ENCODE measurements at regions not wholly inside any gene's neighbourhood (a gene's known extent, or its start where the extent isn't known, plus 50 kb on each side); places are given as distances from the start of the nearest gene placed in this dataset.

- no peaks in the 10 kb centered on the region for H3K9me3 Mint-ChIP-seq
- DNase-seq (no peak), ATAC-seq (no peak)
- no peak overlapping the region for H3K27ac Mint-ChIP-seq
- intact Hi-C loops (cut with micrococcal nuclease): no loop called here
- ChIA-PET CTCF (interaction anchor here (1.2 to 2.1 kb wide), 4 partner anchors 25 to 120 kb away, joined by 3 to 9 read pairs (median 6); no protein-coding TSS in a partner anchor), POLR2A (no interaction called here)
- no peak overlapping the region for H3K4me3 Mint-ChIP-seq
- no peaks in the 10 kb centered on the region for H3K4me1 Mint-ChIP-seq (ENCODE audit: low read depth)
- no peaks in the 10 kb centered on the region for H3K27me3 Mint-ChIP-seq
- no peak for TF ChIP-seq CTCF (IDR thresholded peaks at IDR 0.05)
- H3K36me3 Mint-ChIP-seq (ENCODE audit: low read depth): no peaks in the 10 kb centered on the region
Measured at GRCh38 chr11:10908215-10908951, 50.5 kb upstream of the ZBED5 start.

Data from activated CD8-positive, alpha-beta T cell treated with anti-CD3 and anti-CD28 coated beads for 36 hours (primary cell).